SK-N-SH (cell line): ENCODE measurements at regions not wholly inside any gene's neighbourhood (a gene's known extent, or its start where the extent isn't known, plus 50 kb on each side); places are given as distances from the start of the nearest gene placed in this dataset.

Source experiments
- CTCF ChIA-PET: fragments of 300-600, 350-600 bp; formaldehyde crosslinking; extraction: SDS; loops from one replicate; lab custom pipeline; 2021; lab: Yijun Ruan, JAX
- POLR2A ChIA-PET: fragments of 350-600 bp; sonication (Branson Sonifier 250); formaldehyde crosslinking; extraction: SDS; loops from one replicate; lab custom pipeline; 2020; ENCODE audit warnings: antibody characterized with exemption, inconsistent platforms; lab: Yijun Ruan, JAX
- DNase-seq: peaks from one replicate; pipeline ENCODE4 v3.0.0; 2012
- H2AFZ ChIP-seq: fragments of 200-600 bp; sonication (generic); 2 replicates; pipeline ENCODE4 v1.8.1; 2016; ENCODE audit warnings: antibody characterized with exemption, mild to moderate bottlenecking, low read depth
- H3F3A ChIP-seq: fragments of 200-600 bp; sonication (generic); replicated peaks from 2 replicates; pipeline ENCODE3; 2016; ENCODE audit warnings: antibody characterized with exemption, mild to moderate bottlenecking; ENCODE audit not compliant: insufficient read depth
- H3K27ac ChIP-seq, 2 experiments: fragments of 200-500 bp in 1 of 2; fragments of 200-600 bp in 1 of 2; sonication (Bioruptor generic) in 1 of 2; sonication (generic), shearing (Covaris generic) in 1 of 2; 2 replicates each; pipeline versions ENCODE4 v1.5.1 to v1.6.1; 2014 to 2016; ENCODE audit warnings: low read depth in 2 of 2, inconsistent platforms in 1 of 2, low read length in 1 of 2, mild to moderate bottlenecking in 1 of 2, mixed read lengths in 1 of 2
- H3K27me3 ChIP-seq: fragments of 200-600 bp; sonication (generic), shearing (Covaris generic); 2 replicates; pipeline ENCODE4 v1.6.1; 2016; ENCODE audit warnings: mixed run types; ENCODE audit not compliant: insufficient read depth
- H3K36me3 ChIP-seq, 2 experiments: fragments of 200-500 bp in 1 of 2; fragments of 200-600 bp in 1 of 2; sonication (Bioruptor generic) in 1 of 2; sonication (generic) in 1 of 2; replicated peaks in 1 of 2; 2 replicates each; pipeline versions ENCODE3 to v1.5.1; 2014 to 2016; ENCODE audit warnings: low read length in 1 of 2, mild to moderate bottlenecking in 1 of 2; ENCODE audit not compliant: insufficient read depth in 2 of 2, control insufficient read depth in 1 of 2
- H3K4me1 ChIP-seq, 2 experiments: fragments of 200-500 bp in 1 of 2; fragments of 200-600 bp in 1 of 2; sonication (Bioruptor generic) in 1 of 2; sonication (generic), shearing (Covaris generic) in 1 of 2; 2 replicates each; pipeline versions ENCODE4 v1.5.1 to v1.6.1; 2014 to 2016; ENCODE audit warnings: low read depth in 1 of 2, low read length in 1 of 2, mixed run types in 1 of 2; ENCODE audit not compliant: insufficient read depth in 2 of 2, control insufficient read depth in 1 of 2
- H3K4me2 ChIP-seq: fragments of 200-600 bp; sonication (generic), shearing (Covaris generic); 2 replicates; pipeline ENCODE4 v1.6.1; 2017; ENCODE audit warnings: mixed run types
- H3K4me3 ChIP-seq, 2 experiments: fragments of 200-500 bp in 1 of 2; fragments of 200-600 bp in 1 of 2; sonication (Bioruptor generic) in 1 of 2; sonication (generic), shearing (Covaris generic) in 1 of 2; 2 replicates each; pipeline versions ENCODE4 v1.5.1 to v1.8.1; 2014 to 2016; ENCODE audit warnings: low read depth in 2 of 2, inconsistent platforms in 1 of 2, low read length in 1 of 2, mild to moderate bottlenecking in 1 of 2, mixed read lengths in 1 of 2, moderate library complexity in 1 of 2
- H3K79me2 ChIP-seq: fragments of 200-600 bp; sonication (generic); 2 replicates; pipeline ENCODE4 v1.8.1; 2017; ENCODE audit warnings: mild to moderate bottlenecking; ENCODE audit not compliant: insufficient read depth
- H3K9ac ChIP-seq: fragments of 200-600 bp; sonication (generic); 2 replicates; pipeline ENCODE4 v1.6.1; 2017; ENCODE audit warnings: mixed run types
- H3K9me2 ChIP-seq: fragments of 200-600 bp; sonication (generic); 2 replicates; pipeline ENCODE4 v1.6.1; 2017; ENCODE audit warnings: mixed run types
- H3K9me3 ChIP-seq: fragments of 200-600 bp; sonication (generic); 2 replicates; pipeline ENCODE4 v1.6.1; 2017; ENCODE audit warnings: mixed run types, mild to moderate bottlenecking, moderate library complexity
- H4K20me1 ChIP-seq: fragments of 200-600 bp; sonication (generic); 2 replicates; pipeline ENCODE4 v1.6.1; 2017; ENCODE audit warnings: mild to moderate bottlenecking, mixed run types; ENCODE audit not compliant: insufficient read depth
- CHD2 ChIP-seq: fragments of 150-350 bp; IDR thresholded peaks from 2 replicates; pipeline ENCODE4 v1.6.1; 2018; ENCODE audit warnings: low read length; ENCODE audit not compliant: partially characterized antibody
- EP300 ChIP-seq, 2 experiments: IDR thresholded peaks; 2 replicates each; pipeline versions ENCODE4 v1.4.0 to v1.6.1; 2012; ENCODE audit warnings: borderline replicate concordance in 1 of 2, low read depth in 1 of 2, low read length in 1 of 2
- MEF2A ChIP-seq: IDR thresholded peaks from 2 replicates; pipeline ENCODE4 v1.4.0; 2012; ENCODE audit warnings: low read depth, borderline replicate concordance
- RCOR1 ChIP-seq: fragments of 150-350 bp; IDR thresholded peaks from 2 replicates; pipeline ENCODE4 v1.6.1; 2017; ENCODE audit warnings: antibody characterized with exemption, low read length
- SIN3A ChIP-seq: IDR thresholded peaks from 2 replicates; pipeline ENCODE4 v1.6.1; 2012; ENCODE audit warnings: low read depth, mild to moderate bottlenecking, low read length, moderate library complexity, borderline replicate concordance
- TAF1 ChIP-seq: IDR thresholded peaks from 2 replicates; pipeline ENCODE4 v1.6.1; 2012; ENCODE audit warnings: low read depth, mild to moderate bottlenecking, low read length, moderate library complexity, borderline replicate concordance
- TEAD4 ChIP-seq: IDR thresholded peaks from 2 replicates; pipeline ENCODE4 v1.4.0; 2012; ENCODE audit warnings: mild to moderate bottlenecking, borderline replicate concordance; ENCODE audit not compliant: insufficient read depth
- WGBS: methylation state at CpG from one replicate; pipeline ENCODE4 v1.1.6; 2017; ENCODE audit warnings: low lambda C conversion rate; 5-methylcytosine and 5-hydroxymethylcytosine counted together
- TF ChIP-seq, protein P1 (sequence below): fragments of 150-350 bp; IDR thresholded peaks from 2 replicates; pipeline ENCODE4 v1.6.1; 2017; ENCODE audit warnings: antibody characterized with exemption, low read length, low read depth, borderline replicate concordance
- TF ChIP-seq, protein P2 (sequence below): IDR thresholded peaks from 2 replicates; pipeline ENCODE4 v1.6.1; 2012; ENCODE audit warnings: mild to moderate bottlenecking, low read depth, low read length, moderate library complexity
- TF ChIP-seq, protein P3 (sequence below): IDR thresholded peaks from 2 replicates; pipeline ENCODE4 v1.4.0; 2012; ENCODE audit warnings: low read depth, borderline replicate concordance
- TF ChIP-seq, protein P4 (sequence below): fragments of 200-600 bp; sonication (generic); IDR thresholded peaks from 2 replicates; pipeline ENCODE4 v1.6.1; 2017; ENCODE audit warnings: antibody characterized with exemption, mild to moderate bottlenecking, moderate library complexity

DNA sequence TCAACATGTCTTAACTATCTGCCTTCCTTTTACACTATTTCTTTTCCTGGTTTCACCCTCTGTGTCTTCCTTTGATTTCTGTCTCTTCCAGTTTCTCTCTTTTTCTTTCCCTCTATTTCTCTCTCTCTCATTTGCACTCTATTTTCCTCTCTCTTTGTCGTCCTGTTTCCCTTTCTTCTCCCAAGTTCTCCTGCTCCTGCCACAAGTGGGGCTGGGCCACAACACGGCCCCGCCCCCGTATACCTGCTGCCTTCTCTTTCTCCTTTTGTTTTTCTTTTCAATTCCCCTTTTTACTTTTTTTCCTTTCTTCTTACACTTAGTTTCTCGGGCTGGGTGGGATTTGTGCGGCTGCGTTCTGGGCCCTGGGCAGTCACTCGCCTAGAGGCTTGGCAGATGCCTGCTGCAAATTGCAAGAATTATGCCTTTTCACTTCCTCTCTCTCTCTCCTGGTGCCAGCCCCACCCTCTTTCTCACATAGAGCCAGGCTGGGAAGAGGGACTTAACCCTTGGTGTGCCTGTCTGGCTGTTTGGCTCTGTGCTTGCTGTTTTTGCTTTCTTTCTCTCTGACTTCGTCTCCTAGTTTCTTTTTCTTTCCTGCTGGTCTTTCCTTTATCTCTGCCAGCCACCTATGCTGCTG lies 2139.4 kb downstream of the TP53TG3F start:
- Histone ChIP-seq H3K36me3 (no peaks in the 10 kb centered on the region), H3K9me3 (no peaks in the 10 kb centered on the region), H3K4me3 (peak overlapping the region; percentile 33 to 56), H3K79me2 (no peaks in the 10 kb centered on the region), H3F3A (no peaks in the 10 kb centered on the region), H3K27ac (no peak overlapping the region), H3K4me2 (peak overlapping the region; percentile 74), H3K4me1 (no peaks in the 10 kb centered on the region; a peak in 1 of 4 replicates), H2AFZ (peak overlapping the region; percentile 74; the same call in 1 of the 2 replicates), H3K9ac (no peak overlapping the region), H3K27me3 (no peaks in the 10 kb centered on the region), H4K20me1 (no peaks in the 10 kb centered on the region), H3K9me2 (no peaks in the 10 kb centered on the region)
- WGBS, result 3% methylated on average over 9 of the region's 9 CpGs
- POLR2A ChIA-PET, result no interaction called here
- no peak for DNase-seq
- TF ChIP-seq, protein P1, sequence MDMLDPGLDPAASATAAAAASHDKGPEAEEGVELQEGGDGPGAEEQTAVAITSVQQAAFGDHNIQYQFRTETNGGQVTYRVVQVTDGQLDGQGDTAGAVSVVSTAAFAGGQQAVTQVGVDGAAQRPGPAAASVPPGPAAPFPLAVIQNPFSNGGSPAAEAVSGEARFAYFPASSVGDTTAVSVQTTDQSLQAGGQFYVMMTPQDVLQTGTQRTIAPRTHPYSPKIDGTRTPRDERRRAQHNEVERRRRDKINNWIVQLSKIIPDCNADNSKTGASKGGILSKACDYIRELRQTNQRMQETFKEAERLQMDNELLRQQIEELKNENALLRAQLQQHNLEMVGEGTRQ, result no peak
- TF ChIP-seq RCOR1 (no peak), SIN3A (no peak)
- CTCF ChIA-PET, result no interaction called here

DNA sequence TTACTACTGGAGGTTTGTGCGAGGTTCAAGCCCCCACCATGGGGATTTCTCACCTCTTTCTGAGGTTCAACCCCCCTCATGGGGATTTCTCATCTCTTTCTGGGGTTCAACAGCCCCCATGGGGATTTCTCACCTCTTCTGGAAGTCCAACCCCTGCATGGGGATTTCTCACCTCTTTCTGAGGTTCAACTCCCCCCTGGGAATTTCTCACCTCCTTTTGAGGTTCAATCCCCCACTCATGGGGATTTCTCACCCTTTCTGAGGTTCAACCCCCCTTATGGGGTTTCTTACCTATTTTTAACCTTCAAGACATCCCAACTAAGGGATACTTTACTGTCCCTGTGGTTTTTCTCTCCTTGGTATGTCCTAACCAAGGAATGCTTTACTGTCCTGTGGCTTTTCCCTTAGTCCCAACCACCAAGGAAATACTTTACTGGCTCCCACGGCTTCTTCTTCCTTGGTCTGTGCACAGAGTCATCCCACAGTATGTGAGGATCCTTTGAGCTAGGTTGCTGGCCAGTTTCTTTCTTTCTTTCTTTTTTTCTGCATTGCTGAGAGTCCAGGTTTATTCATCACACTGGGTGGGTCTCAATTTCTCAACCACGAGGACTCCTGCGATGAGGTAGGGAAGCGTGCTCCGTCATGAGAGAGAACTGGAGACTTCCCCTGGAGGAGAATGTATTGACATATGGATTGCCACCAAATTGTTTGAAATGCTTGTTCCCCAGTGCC lies 2140.2 kb downstream of the TP53TG3F start:
- no peaks in the 10 kb centered on the region for H3F3A ChIP-seq
- WGBS, result 7% methylated on average over 6 of the region's 6 CpGs
- H3K4me3 ChIP-seq, result peak overlapping the region in 1 of 2 experiments; percentile 56; a peak in 1 of 4 replicates
- ChIA-PET POLR2A (no interaction called here), CTCF (no interaction called here)
- no peak overlapping the region for H3K27ac ChIP-seq
- H3K79me2 ChIP-seq, result no peaks in the 10 kb centered on the region
- H3K4me1 ChIP-seq, result no peaks in the 10 kb centered on the region; a peak in 1 of 4 replicates
- TF ChIP-seq MEF2A (no peak), TAF1 (no peak), TEAD4 (no peak), EP300 (IDR thresholded peaks at IDR 0.05; ENCODE audit: borderline replicate concordance in 1 of 2, low read depth in 1 of 2, low read length in 1 of 2) (no peak), CHD2 (no peak)
- TF ChIP-seq, protein P2, sequence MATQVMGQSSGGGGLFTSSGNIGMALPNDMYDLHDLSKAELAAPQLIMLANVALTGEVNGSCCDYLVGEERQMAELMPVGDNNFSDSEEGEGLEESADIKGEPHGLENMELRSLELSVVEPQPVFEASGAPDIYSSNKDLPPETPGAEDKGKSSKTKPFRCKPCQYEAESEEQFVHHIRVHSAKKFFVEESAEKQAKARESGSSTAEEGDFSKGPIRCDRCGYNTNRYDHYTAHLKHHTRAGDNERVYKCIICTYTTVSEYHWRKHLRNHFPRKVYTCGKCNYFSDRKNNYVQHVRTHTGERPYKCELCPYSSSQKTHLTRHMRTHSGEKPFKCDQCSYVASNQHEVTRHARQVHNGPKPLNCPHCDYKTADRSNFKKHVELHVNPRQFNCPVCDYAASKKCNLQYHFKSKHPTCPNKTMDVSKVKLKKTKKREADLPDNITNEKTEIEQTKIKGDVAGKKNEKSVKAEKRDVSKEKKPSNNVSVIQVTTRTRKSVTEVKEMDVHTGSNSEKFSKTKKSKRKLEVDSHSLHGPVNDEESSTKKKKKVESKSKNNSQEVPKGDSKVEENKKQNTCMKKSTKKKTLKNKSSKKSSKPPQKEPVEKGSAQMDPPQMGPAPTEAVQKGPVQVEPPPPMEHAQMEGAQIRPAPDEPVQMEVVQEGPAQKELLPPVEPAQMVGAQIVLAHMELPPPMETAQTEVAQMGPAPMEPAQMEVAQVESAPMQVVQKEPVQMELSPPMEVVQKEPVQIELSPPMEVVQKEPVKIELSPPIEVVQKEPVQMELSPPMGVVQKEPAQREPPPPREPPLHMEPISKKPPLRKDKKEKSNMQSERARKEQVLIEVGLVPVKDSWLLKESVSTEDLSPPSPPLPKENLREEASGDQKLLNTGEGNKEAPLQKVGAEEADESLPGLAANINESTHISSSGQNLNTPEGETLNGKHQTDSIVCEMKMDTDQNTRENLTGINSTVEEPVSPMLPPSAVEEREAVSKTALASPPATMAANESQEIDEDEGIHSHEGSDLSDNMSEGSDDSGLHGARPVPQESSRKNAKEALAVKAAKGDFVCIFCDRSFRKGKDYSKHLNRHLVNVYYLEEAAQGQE, result no peak
- TF ChIP-seq, protein P1, result no peak
- TF ChIP-seq, protein P3, sequence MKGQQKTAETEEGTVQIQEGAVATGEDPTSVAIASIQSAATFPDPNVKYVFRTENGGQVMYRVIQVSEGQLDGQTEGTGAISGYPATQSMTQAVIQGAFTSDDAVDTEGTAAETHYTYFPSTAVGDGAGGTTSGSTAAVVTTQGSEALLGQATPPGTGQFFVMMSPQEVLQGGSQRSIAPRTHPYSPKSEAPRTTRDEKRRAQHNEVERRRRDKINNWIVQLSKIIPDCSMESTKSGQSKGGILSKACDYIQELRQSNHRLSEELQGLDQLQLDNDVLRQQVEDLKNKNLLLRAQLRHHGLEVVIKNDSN, result no peak
- TF ChIP-seq, protein P4, sequence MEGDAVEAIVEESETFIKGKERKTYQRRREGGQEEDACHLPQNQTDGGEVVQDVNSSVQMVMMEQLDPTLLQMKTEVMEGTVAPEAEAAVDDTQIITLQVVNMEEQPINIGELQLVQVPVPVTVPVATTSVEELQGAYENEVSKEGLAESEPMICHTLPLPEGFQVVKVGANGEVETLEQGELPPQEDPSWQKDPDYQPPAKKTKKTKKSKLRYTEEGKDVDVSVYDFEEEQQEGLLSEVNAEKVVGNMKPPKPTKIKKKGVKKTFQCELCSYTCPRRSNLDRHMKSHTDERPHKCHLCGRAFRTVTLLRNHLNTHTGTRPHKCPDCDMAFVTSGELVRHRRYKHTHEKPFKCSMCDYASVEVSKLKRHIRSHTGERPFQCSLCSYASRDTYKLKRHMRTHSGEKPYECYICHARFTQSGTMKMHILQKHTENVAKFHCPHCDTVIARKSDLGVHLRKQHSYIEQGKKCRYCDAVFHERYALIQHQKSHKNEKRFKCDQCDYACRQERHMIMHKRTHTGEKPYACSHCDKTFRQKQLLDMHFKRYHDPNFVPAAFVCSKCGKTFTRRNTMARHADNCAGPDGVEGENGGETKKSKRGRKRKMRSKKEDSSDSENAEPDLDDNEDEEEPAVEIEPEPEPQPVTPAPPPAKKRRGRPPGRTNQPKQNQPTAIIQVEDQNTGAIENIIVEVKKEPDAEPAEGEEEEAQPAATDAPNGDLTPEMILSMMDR, result no peak
- DNase-seq, result no peak
- H2AFZ ChIP-seq, result no peak overlapping the region; the same call in 1 of the 2 replicates
- no peaks in the 10 kb centered on the region for H3K27me3 ChIP-seq
- no peaks in the 10 kb centered on the region for H3K9me3 ChIP-seq
- H3K4me2 ChIP-seq, result peak overlapping the region; percentile 74
- no peak overlapping the region for H3K9ac ChIP-seq
- H4K20me1 ChIP-seq, result no peaks in the 10 kb centered on the region
- no peaks in the 10 kb centered on the region for H3K36me3 ChIP-seq
- no peaks in the 10 kb centered on the region for H3K9me2 ChIP-seq
